PC-3 (cell line): ENCODE measurements at regions not wholly inside any gene's neighbourhood (a gene's known extent, or its start where the extent isn't known, plus 50 kb on each side); places are given as distances from the start of the nearest gene placed in this dataset.

ENCODE experiments used
- ATAC-seq: fragments of 200-7000 bp; cut with Tn5 transposase; 2 replicates; pipeline ENCODE4 v1.9.1; 2020; ENCODE audit warnings: mild to moderate bottlenecking, moderate library complexity
- BruUV-seq: library from RNA; stranded (reverse); fragments of 400-500 nt; replicated peaks from 2 replicates; lab custom pipeline; 2021; lab: Mats Ljungman, UMichigan
- CTCF ChIA-PET: fragments of 300-600 bp; sonication (Branson Sonifier 250); formaldehyde crosslinking; loops from one replicate; lab custom pipeline; 2022; ENCODE audit warnings: antibody characterized with exemption; lab: Charles Lee
- POLR2A ChIA-PET: fragments of 300-600 bp; sonication (Branson Sonifier 250); formaldehyde crosslinking; loops from one replicate; lab custom pipeline; 2022; ENCODE audit warnings: antibody characterized with exemption; ENCODE audit not compliant: unreplicated experiment; lab: Charles Lee
- DNase-seq: peaks from one replicate; pipeline ENCODE4 v3.0.0-alpha.2; 2015
- H2AFZ ChIP-seq: fragments of 300-600 bp; sonication (generic); 2 replicates; pipeline ENCODE4 v1.6.0; 2016; ENCODE audit warnings: antibody characterized with exemption, low read length
- H3F3A ChIP-seq: fragments of 300-600 bp; sonication (generic); one replicate; pipeline ENCODE4 v1.6.0; 2017; ENCODE audit warnings: antibody characterized with exemption, low read length, control low read depth, mild to moderate bottlenecking; ENCODE audit not compliant: unreplicated experiment
- H3K27ac ChIP-seq: fragments of 300-600 bp; sonication (generic); 2 replicates; pipeline ENCODE4 v1.5.1; 2016; ENCODE audit warnings: mild to moderate bottlenecking, low read length
- H3K27me3 ChIP-seq: fragments of 300-600 bp; sonication (generic); 2 replicates; pipeline ENCODE4 v1.6.1; 2016; ENCODE audit warnings: low read length, mixed read lengths
- H3K36me3 ChIP-seq: fragments of 300-600 bp; sonication (generic); 2 replicates; pipeline ENCODE4 v1.6.1; 2016; ENCODE audit warnings: low read depth, mixed run types, low read length, mixed read lengths
- H3K4me1 ChIP-seq: fragments of 300-600 bp; sonication (generic); 2 replicates; pipeline ENCODE4 v1.5.1; 2016; ENCODE audit warnings: low read length; ENCODE audit not compliant: insufficient read depth
- H3K4me2 ChIP-seq: fragments of 300-600 bp; sonication (generic); 2 replicates; pipeline ENCODE4 v1.6.0; 2016; ENCODE audit warnings: low read length
- H3K4me3 ChIP-seq: fragments of 300-600 bp; sonication (generic); 2 replicates; pipeline ENCODE4 v1.5.1; 2016; ENCODE audit warnings: mild to moderate bottlenecking, low read length, mixed read lengths
- H3K79me2 ChIP-seq: fragments of 300-600 bp; sonication (generic); 2 replicates; pipeline ENCODE4 v1.6.1; 2017; ENCODE audit warnings: low read length, mixed read lengths
- H3K9ac ChIP-seq: fragments of 300-600 bp; sonication (generic); 2 replicates; pipeline ENCODE4 v1.6.0; 2016; ENCODE audit warnings: mild to moderate bottlenecking, low read length
- H3K9me2 ChIP-seq: fragments of 300-600 bp; sonication (generic); replicated peaks from 2 replicates; pipeline ENCODE4 v1.6.1; 2016; ENCODE audit warnings: mixed run types, low read length, mixed read lengths
- H3K9me3 ChIP-seq: fragments of 300-600 bp; sonication (generic); 2 replicates; pipeline ENCODE4 v1.6.1; 2016; ENCODE audit warnings: low read length, mixed read lengths
- H4K20me1 ChIP-seq: fragments of 300-600 bp; sonication (generic); 2 replicates; pipeline ENCODE4 v1.6.1; 2016; ENCODE audit warnings: low read length, mixed read lengths
- EZH2 ChIP-seq: fragments of 300-600 bp; sonication (generic); IDR thresholded peaks from one replicate; pipeline ENCODE4 v1.6.1; 2017; ENCODE audit warnings: antibody characterized with exemption, mild to moderate bottlenecking, low read length; ENCODE audit not compliant: unreplicated experiment
- EZH2phosphoT487 ChIP-seq: fragments of 300-600 bp; sonication (generic); IDR thresholded peaks from 2 replicates; pipeline ENCODE4 v1.6.1; 2018; ENCODE audit warnings: mild to moderate bottlenecking, antibody characterized with exemption, low read length, borderline replicate concordance
- intact Hi-C: fragments of 100-400 bp; cut with micrococcal nuclease; formaldehyde crosslinking; loops from 2 replicates; pipeline ENCODE4 v1.9.0; 2023
- TF ChIP-seq, protein P1 (sequence below): fragments of 300-600 bp; sonication (generic); conservative IDR thresholded peaks from 2 replicates; pipeline ENCODE4 v1.5.1; 2017; ENCODE audit warnings: antibody characterized with exemption, low read depth, mild to moderate bottlenecking, low read length

DNA sequence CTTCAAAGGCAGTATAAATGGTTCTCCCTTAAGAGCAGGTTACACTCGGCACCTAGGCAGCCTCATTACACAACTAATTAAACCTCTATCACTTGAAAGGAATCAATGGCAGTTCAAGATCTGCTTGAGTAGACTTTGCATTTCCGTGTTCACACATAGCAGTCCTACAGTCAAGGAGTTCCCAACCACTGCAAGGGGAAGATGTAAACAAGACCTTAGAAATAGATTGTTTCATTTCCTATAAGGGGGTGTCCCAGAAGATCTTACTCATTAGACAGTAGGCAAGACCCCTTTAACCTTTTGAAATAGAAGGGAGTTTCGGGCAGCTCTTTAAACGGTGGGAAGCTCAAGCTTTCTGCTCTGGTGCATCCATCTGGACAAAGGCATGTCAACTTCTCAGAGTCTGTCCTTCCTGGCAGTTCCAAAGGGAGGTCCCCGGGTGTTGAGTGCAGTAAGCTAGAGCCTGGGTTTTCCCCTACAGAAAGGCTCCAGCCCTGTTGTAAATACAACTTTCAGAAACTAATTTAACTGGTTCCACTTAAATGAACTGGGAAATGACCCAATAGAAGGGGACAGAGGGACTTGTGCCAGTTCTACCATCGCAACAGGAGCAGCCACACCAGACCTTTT is 150.8 kb downstream of the RBMX2 start:
- ATAC-seq (no peak), DNase-seq (no peak)
- H3F3A ChIP-seq: no peaks in the 10 kb centered on the region
- CTCF ChIA-PET: no interaction called here
- no peak overlapping the region for H3K9ac ChIP-seq
- no peaks in the 10 kb centered on the region for H3K9me2 ChIP-seq
- H3K27ac ChIP-seq: no peak overlapping the region
- no peak overlapping the region for H2AFZ ChIP-seq
- TF ChIP-seq EZH2phosphoT487 (no peak), EZH2 (no peak)
- TF ChIP-seq, protein P1, sequence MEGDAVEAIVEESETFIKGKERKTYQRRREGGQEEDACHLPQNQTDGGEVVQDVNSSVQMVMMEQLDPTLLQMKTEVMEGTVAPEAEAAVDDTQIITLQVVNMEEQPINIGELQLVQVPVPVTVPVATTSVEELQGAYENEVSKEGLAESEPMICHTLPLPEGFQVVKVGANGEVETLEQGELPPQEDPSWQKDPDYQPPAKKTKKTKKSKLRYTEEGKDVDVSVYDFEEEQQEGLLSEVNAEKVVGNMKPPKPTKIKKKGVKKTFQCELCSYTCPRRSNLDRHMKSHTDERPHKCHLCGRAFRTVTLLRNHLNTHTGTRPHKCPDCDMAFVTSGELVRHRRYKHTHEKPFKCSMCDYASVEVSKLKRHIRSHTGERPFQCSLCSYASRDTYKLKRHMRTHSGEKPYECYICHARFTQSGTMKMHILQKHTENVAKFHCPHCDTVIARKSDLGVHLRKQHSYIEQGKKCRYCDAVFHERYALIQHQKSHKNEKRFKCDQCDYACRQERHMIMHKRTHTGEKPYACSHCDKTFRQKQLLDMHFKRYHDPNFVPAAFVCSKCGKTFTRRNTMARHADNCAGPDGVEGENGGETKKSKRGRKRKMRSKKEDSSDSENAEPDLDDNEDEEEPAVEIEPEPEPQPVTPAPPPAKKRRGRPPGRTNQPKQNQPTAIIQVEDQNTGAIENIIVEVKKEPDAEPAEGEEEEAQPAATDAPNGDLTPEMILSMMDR: no peak
- H4K20me1 ChIP-seq: no peaks in the 10 kb centered on the region
- H3K79me2 ChIP-seq: no peaks in the 10 kb centered on the region
- H3K36me3 ChIP-seq: no peaks in the 10 kb centered on the region
- POLR2A ChIA-PET: no interaction called here
- no peaks in the 10 kb centered on the region for H3K9me3 ChIP-seq
- no peaks in the 10 kb centered on the region; the same call in 1 of the 2 replicates for H3K27me3 ChIP-seq
- intact Hi-C loops: no loop called here
- H3K4me2 ChIP-seq: no peak overlapping the region
- H3K4me3 ChIP-seq: no peak overlapping the region
- H3K4me1 ChIP-seq: no peaks in the 10 kb centered on the region
- BruUV-seq: no TSS peak

DNA sequence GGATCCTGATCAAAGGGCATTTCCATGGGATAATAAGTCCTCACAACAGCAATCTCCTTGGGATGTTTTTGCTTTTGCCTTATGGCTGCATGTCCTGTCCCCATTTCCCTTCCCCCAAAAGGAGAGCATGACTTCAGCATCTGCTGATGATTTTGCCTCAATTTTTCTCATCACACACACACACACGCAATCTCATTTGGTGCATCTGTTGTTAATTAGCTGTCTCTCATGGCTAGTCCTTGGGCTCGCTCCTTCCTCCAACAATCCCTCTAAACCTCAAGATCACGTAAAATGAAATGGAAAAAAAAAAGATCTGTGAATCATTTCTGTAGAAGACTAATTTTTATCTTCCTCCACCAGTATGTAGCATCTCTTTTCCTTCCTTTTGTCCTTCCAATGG is 153.6 kb downstream of the RBMX2 start:
- BruUV-seq: no TSS peak
- Histone ChIP-seq H3K36me3 (no peaks in the 10 kb centered on the region), H4K20me1 (no peaks in the 10 kb centered on the region), H3K27me3 (no peaks in the 10 kb centered on the region; the same call in 1 of the 2 replicates), H3K79me2 (no peaks in the 10 kb centered on the region), H3K9ac (no peak overlapping the region), H3K4me1 (no peaks in the 10 kb centered on the region), H3K9me2 (no peaks in the 10 kb centered on the region), H3K9me3 (no peaks in the 10 kb centered on the region), H3F3A (no peaks in the 10 kb centered on the region), H3K27ac (no peak overlapping the region), H3K4me3 (no peak overlapping the region), H2AFZ (no peak overlapping the region), H3K4me2 (no peak overlapping the region)
- intact Hi-C loops: no loop called here
- DNase-seq (no peak), ATAC-seq (no peak)
- ChIA-PET POLR2A (no interaction called here), CTCF (no interaction called here)
- TF ChIP-seq EZH2 (no peak), EZH2phosphoT487 (no peak)
- TF ChIP-seq, protein P1: no peak

DNA sequence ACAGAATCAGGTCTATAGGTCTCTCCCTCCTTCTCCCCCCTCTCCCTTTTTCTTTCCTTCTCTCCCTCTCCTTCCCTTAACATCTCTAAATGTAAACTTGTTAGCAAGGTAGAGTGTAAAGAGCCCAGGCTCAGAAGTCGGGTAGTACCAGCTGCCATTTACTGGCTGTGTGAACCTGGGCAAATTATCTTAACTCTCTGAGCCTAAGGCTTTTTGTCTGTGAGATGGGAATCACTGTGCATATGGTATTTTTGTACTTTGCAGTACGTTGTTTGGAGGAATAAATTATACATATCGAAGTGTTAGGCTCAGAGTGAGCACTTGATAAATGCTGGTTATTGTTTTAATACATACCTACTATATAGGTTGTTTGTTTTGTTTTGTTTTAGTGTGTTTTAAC is 154.0 kb downstream of the RBMX2 start:
- POLR2A ChIA-PET: no interaction called here
- Histone ChIP-seq H3K9me3 (no peaks in the 10 kb centered on the region), H4K20me1 (no peaks in the 10 kb centered on the region), H3K9ac (no peak overlapping the region), H3K9me2 (no peaks in the 10 kb centered on the region), H3F3A (no peaks in the 10 kb centered on the region), H3K4me2 (no peak overlapping the region), H3K27me3 (no peaks in the 10 kb centered on the region; the same call in 1 of the 2 replicates), H3K36me3 (no peaks in the 10 kb centered on the region), H3K4me1 (peaks cover 3% of the 10 kb centered on the region), H3K79me2 (no peaks in the 10 kb centered on the region), H2AFZ (no peak overlapping the region), H3K27ac (no peak overlapping the region), H3K4me3 (no peak overlapping the region)
- ATAC-seq (no peak), DNase-seq (no peak)
- intact Hi-C loops: no loop called here
- no TSS peak for BruUV-seq
- CTCF ChIA-PET: no interaction called here
- TF ChIP-seq EZH2 (no peak), EZH2phosphoT487 (no peak)
- TF ChIP-seq, protein P1: no peak
